Thyroid gland (tissue), 4 donors: ENCODE measurements at regions not wholly inside any gene's neighbourhood (a gene's known extent, or its start where the extent isn't known, plus 50 kb on each side); places are given as distances from the start of the nearest gene placed in this dataset.

Experiments
- DNase-seq, 2 donors: peaks; one replicate each; pipeline ENCODE4 v3.0.0-alpha.2; 2019
- H3K27ac ChIP-seq, 3 donors: fragments of 200-600 bp; sonication (generic); 1 replicate in 2 of 3; 2 replicates in 1 of 3; pipeline ENCODE4 v1.5.1; 2016 to 2019; ENCODE audit warnings: mild to moderate bottlenecking in 1 of 3, moderate library complexity in 1 of 3
- H3K27me3 ChIP-seq: fragments of 200-600 bp; sonication (generic); one replicate; pipeline ENCODE4 v1.5.1; 2019
- H3K36me3 ChIP-seq, 2 donors: fragments of 200-600 bp; sonication (generic); one replicate each; pipeline ENCODE4 v1.5.1; 2016 to 2019
- H3K4me1 ChIP-seq, 2 donors: fragments of 200-600 bp; sonication (generic); one replicate each; pipeline ENCODE4 v1.5.1; 2017 to 2019
- H3K4me3 ChIP-seq, 3 donors: fragments of 200-600 bp; sonication (generic); replicated peaks in 1 of 3; 1 replicate in 2 of 3; 2 replicates in 1 of 3; pipeline ENCODE4 v1.5.1; 2016; ENCODE audit warnings: mild to moderate bottlenecking in 1 of 3
- H3K9me3 ChIP-seq: fragments of 200-600 bp; sonication (generic); one replicate; pipeline ENCODE4 v1.5.1; 2017
- POLR2A ChIP-seq, 2 donors: fragments of 450-650 bp; IDR thresholded peaks; one replicate each; pipeline ENCODE4 v1.6.1; 2017; ENCODE audit warnings: antibody characterized with exemption in 2 of 2, mild to moderate bottlenecking in 2 of 2, moderate library complexity in 1 of 2
- WGBS, 2 donors: methylation state at CpG; one replicate each; pipeline ENCODE4 v1.1.5; 2017; 5-methylcytosine and 5-hydroxymethylcytosine counted together
- intact Hi-C: fragments of 100-400 bp; cut with DNase I; formaldehyde crosslinking; loops from one replicate; pipeline ENCODE4 v1.15.1; 2023
- TF ChIP-seq, protein P1 (sequence below), 6 experiments: fragments of 200-600 bp in 3 of 6; fragments of 450-650 bp in 3 of 6; sonication (generic) in 3 of 6; IDR thresholded peaks; one replicate each; pipeline ENCODE4 v1.5.1; 2016 to 2019; ENCODE audit warnings: antibody characterized with exemption in 6 of 6, mild to moderate bottlenecking in 2 of 6, inconsistent platforms in 1 of 6, moderate library complexity in 1 of 6

- intact Hi-C loops = no loop called here
- H3K36me3 ChIP-seq = no peaks in the 10 kb centered on the region
- no peak for DNase-seq
- no peaks in the 10 kb centered on the region for H3K4me1 ChIP-seq
- H3K4me3 ChIP-seq = no peak overlapping the region
- 79 to 89% methylated on average over 2 of the region's 2 CpGs for WGBS, 2 donors
- TF ChIP-seq, protein P1, sequence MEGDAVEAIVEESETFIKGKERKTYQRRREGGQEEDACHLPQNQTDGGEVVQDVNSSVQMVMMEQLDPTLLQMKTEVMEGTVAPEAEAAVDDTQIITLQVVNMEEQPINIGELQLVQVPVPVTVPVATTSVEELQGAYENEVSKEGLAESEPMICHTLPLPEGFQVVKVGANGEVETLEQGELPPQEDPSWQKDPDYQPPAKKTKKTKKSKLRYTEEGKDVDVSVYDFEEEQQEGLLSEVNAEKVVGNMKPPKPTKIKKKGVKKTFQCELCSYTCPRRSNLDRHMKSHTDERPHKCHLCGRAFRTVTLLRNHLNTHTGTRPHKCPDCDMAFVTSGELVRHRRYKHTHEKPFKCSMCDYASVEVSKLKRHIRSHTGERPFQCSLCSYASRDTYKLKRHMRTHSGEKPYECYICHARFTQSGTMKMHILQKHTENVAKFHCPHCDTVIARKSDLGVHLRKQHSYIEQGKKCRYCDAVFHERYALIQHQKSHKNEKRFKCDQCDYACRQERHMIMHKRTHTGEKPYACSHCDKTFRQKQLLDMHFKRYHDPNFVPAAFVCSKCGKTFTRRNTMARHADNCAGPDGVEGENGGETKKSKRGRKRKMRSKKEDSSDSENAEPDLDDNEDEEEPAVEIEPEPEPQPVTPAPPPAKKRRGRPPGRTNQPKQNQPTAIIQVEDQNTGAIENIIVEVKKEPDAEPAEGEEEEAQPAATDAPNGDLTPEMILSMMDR (IDR thresholded peaks at IDR 0.05) = no peak
- no peak for TF ChIP-seq POLR2A (IDR thresholded peaks at IDR 0.05)
- no peak overlapping the region for H3K27ac ChIP-seq
- H3K27me3 ChIP-seq = no peaks in the 10 kb centered on the region
- H3K9me3 ChIP-seq = no peaks in the 10 kb centered on the region
Measured at GRCh38 chr6:147861696-147862095, 353.2 kb downstream of the SAMD5 start.

- Histone ChIP-seq H3K27me3 (no peaks in the 10 kb centered on the region), H3K36me3 (no peaks in the 10 kb centered on the region), H3K4me3 (no peak overlapping the region), H3K4me1 (no peaks in the 10 kb centered on the region), H3K9me3 (no peaks in the 10 kb centered on the region), H3K27ac (no peak overlapping the region)
- DNase-seq = no peak
- TF ChIP-seq, protein P1 (IDR thresholded peaks at IDR 0.05) = no peak
- no peak for TF ChIP-seq POLR2A (IDR thresholded peaks at IDR 0.05)
- intact Hi-C loops = no loop called here
- 90 to 94% methylated on average over 4 of the region's 4 CpGs for WGBS, 2 donors
Measured at GRCh38 chr6:147867433-147868226, 359.1 kb downstream of the SAMD5 start.

GRCh38 chr6:147868427-147869190, 360.1 kb downstream of the SAMD5 start:
- DNase-seq = no peak
- 48 to 53% methylated on average over 2 of the region's 2 CpGs for WGBS, 2 donors
- no peaks in the 10 kb centered on the region for H3K4me1 ChIP-seq
- TF ChIP-seq, protein P1 (IDR thresholded peaks at IDR 0.05) = no peak
- TF ChIP-seq POLR2A (IDR thresholded peaks at IDR 0.05) = no peak
- no peaks in the 10 kb centered on the region for H3K9me3 ChIP-seq
- no peaks in the 10 kb centered on the region for H3K36me3 ChIP-seq
- no peaks in the 10 kb centered on the region for H3K27me3 ChIP-seq
- H3K4me3 ChIP-seq = no peak overlapping the region
- intact Hi-C loops = no loop called here
- H3K27ac ChIP-seq = no peak overlapping the region

DNA sequence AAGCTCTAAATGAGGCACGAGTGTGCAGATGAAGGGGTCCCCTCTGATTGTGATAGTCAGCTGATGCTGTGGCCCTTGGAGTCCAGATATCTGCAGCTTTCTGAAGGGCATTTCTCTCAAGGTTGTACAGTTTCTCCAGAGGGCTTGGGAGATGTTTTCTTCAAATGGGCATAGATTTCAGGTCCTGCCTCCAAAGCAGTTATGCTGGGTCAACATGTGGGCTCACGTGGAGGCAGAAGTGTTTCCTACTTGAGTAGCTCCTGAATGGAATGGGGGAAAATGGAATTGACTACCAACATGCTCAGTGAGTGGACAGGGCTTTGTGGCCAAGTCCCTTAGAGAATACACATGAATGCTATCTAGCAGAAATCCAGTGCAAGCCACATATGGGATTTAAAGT, 360.7 kb downstream of the SAMD5 start:
- Histone ChIP-seq H3K9me3 (no peaks in the 10 kb centered on the region), H3K27ac (no peak overlapping the region), H3K4me3 (no peak overlapping the region), H3K27me3 (no peaks in the 10 kb centered on the region), H3K36me3 (no peaks in the 10 kb centered on the region), H3K4me1 (no peaks in the 10 kb centered on the region)
- intact Hi-C loops = no loop called here
- DNase-seq = no peak
- TF ChIP-seq, protein P1 (IDR thresholded peaks at IDR 0.05) = no peak
- TF ChIP-seq POLR2A (IDR thresholded peaks at IDR 0.05) = no peak
- 58 to 60% methylated on average over 2 of the region's 2 CpGs for WGBS, 2 donors

GRCh38 chr6:147869869-147870268, 361.4 kb downstream of the SAMD5 start:
- Histone ChIP-seq H3K9me3 (no peaks in the 10 kb centered on the region), H3K4me3 (no peak overlapping the region), H3K27me3 (no peaks in the 10 kb centered on the region), H3K4me1 (no peaks in the 10 kb centered on the region), H3K36me3 (no peaks in the 10 kb centered on the region), H3K27ac (no peak overlapping the region)
- no peak for DNase-seq
- intact Hi-C loops = no loop called here
- 87 to 90% methylated on average over 5 of the region's 5 CpGs for WGBS, 2 donors
- no peak for TF ChIP-seq POLR2A (IDR thresholded peaks at IDR 0.05)
- TF ChIP-seq, protein P1 (IDR thresholded peaks at IDR 0.05) = no peak
